Astrocyte (in vitro differentiated cells and primary cell): ENCODE measurements at regions not wholly inside any gene's neighbourhood (a gene's known extent, or its start where the extent isn't known, plus 50 kb on each side); places are given as distances from the start of the nearest gene placed in this dataset.
"Not testable (repeated sequence)": the region's sequence is repeated elsewhere in the genome, so short reads cannot be mapped to it uniquely, and the experiment has no call there.

Experiments used
- CTCF ChIP-seq: IDR thresholded peaks from 2 replicates; pipeline ENCODE4 v1.5.1; 2011; ENCODE audit warnings: low read depth, mild to moderate bottlenecking, inconsistent platforms, low read length, moderate library complexity; ENCODE audit not compliant: insufficient read depth
- EZH2 ChIP-seq: IDR thresholded peaks from 2 replicates; pipeline ENCODE4 v1.6.1; 2012; ENCODE audit warnings: mild to moderate bottlenecking, low read length, inconsistent platforms; ENCODE audit not compliant: insufficient read depth

- TF ChIP-seq CTCF, EZH2: not testable (repeated sequence)
Observed at GRCh38 chr2:87658976-87659375, 88.9 kb upstream of the PLGLB2 start.
